ENCODE measurements at regions not wholly inside any gene's neighbourhood (a gene's known extent, or its start where the extent isn't known, plus 50 kb on each side); places are given as distances from the start of the nearest gene placed in this dataset.

- TF ChIP-seq CTCF (IDR thresholded peaks at IDR 0.05): no peak
- no peak for TF ChIP-seq POLR2A (IDR thresholded peaks at IDR 0.05)
Measured at GRCh38 chr15:93360318-93360717, 271.3 kb upstream of the RGMA start.

All from testis (tissue), 2 donors.